ENCODE measurements at regions not wholly inside any gene's neighbourhood (a gene's known extent, or its start where the extent isn't known, plus 50 kb on each side); places are given as distances from the start of the nearest gene placed in this dataset.
A peak's percentile ranks its signal among the peaks of the same experiment; 100 is the strongest.
"Not testable (repeated sequence)": the region's sequence is repeated elsewhere in the genome, so short reads cannot be mapped to it uniquely, and the experiment has no call there.

GRCh38 chr5:109989994-109990722 lies 300.4 kb downstream of the MAN2A1 start:
- H3K9ac ChIP-seq (ENCODE audit: low read depth, low read length) = no peak overlapping the region
- H3K4me1 ChIP-seq (ENCODE audit: control insufficient read depth, insufficient read depth, low read length) = no peaks in the 10 kb centered on the region
- no peaks in the 10 kb centered on the region for H3K27me3 ChIP-seq (ENCODE audit: control insufficient read depth, insufficient read depth, low read length)
- H3K27ac ChIP-seq (ENCODE audit: low read depth, low read length) = no peak overlapping the region
- H3K9me3 ChIP-seq (ENCODE audit: control insufficient read depth, insufficient read depth, low read length) = no peaks in the 10 kb centered on the region
- no peaks in the 10 kb centered on the region for H3K36me3 ChIP-seq (ENCODE audit: control insufficient read depth, insufficient read depth, low read length)
- no peak overlapping the region for H3K4me3 ChIP-seq (ENCODE audit: low read depth, low read length)

GRCh38 chr5:109990723-109991359 lies 301.1 kb downstream of the MAN2A1 start:
- H3K9me3 ChIP-seq (ENCODE audit: control insufficient read depth, insufficient read depth, low read length) = no peaks in the 10 kb centered on the region
- no peaks in the 10 kb centered on the region for H3K27me3 ChIP-seq (ENCODE audit: control insufficient read depth, insufficient read depth, low read length)
- H3K9ac ChIP-seq (ENCODE audit: low read depth, low read length) = no peak overlapping the region
- H3K4me1 ChIP-seq (ENCODE audit: control insufficient read depth, insufficient read depth, low read length) = peaks cover 3% of the 10 kb centered on the region; the same call in 1 of the 2 replicates
- no peak overlapping the region for H3K27ac ChIP-seq (ENCODE audit: low read depth, low read length)
- H3K4me3 ChIP-seq (ENCODE audit: low read depth, low read length) = no peak overlapping the region
- H3K36me3 ChIP-seq (ENCODE audit: control insufficient read depth, insufficient read depth, low read length) = no peaks in the 10 kb centered on the region

- no peaks in the 10 kb centered on the region for H3K36me3 ChIP-seq (ENCODE audit: control insufficient read depth, insufficient read depth, low read length)
- no peaks in the 10 kb centered on the region for H3K9me3 ChIP-seq (ENCODE audit: control insufficient read depth, insufficient read depth, low read length)
- no peak overlapping the region for H3K27ac ChIP-seq (ENCODE audit: low read depth, low read length)
- H3K9ac ChIP-seq (ENCODE audit: low read depth, low read length) = no peak overlapping the region
- no peak overlapping the region for H3K4me3 ChIP-seq (ENCODE audit: low read depth, low read length)
- H3K27me3 ChIP-seq (ENCODE audit: control insufficient read depth, insufficient read depth, low read length) = no peaks in the 10 kb centered on the region
- peaks cover 19% of the 10 kb centered on the region for H3K4me1 ChIP-seq (ENCODE audit: control insufficient read depth, insufficient read depth, low read length)
These were observed 302.7 kb downstream of the MAN2A1 start for GRCh38 chr5:109992264-109992915.

- Histone ChIP-seq H3K9ac (ENCODE audit: low read depth, low read length) (no peak overlapping the region), H3K27me3 (ENCODE audit: control insufficient read depth, insufficient read depth, low read length) (no peaks in the 10 kb centered on the region), H3K36me3 (ENCODE audit: control insufficient read depth, insufficient read depth, low read length) (no peaks in the 10 kb centered on the region), H3K27ac (ENCODE audit: low read depth, low read length) (no peak overlapping the region), H3K4me1 (ENCODE audit: control insufficient read depth, insufficient read depth, low read length) (peaks cover 36% of the 10 kb centered on the region), H3K9me3 (ENCODE audit: control insufficient read depth, insufficient read depth, low read length) (no peaks in the 10 kb centered on the region), H3K4me3 (ENCODE audit: low read depth, low read length) (no peak overlapping the region)
These were observed 304.4 kb downstream of the MAN2A1 start for GRCh38 chr5:109994135-109994534.

DNA sequence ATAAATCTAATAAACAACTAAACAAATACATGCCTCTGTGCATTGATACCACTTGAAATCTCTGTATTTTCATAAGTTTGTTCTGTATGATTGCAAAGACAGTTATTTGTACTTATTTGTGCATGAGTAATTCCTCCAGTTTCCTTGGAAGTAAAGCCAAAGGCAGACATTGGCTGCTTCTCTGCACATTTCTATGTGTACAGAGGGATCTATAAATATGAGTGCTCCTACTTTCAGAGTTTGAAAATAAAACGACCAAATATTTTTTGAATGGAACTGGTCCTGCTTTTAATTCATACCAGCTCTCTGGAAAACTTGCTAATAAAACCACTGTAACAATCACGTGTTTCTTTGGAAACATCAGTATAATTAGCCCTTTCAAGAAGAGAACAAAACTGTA lies 306.5 kb downstream of the MAN2A1 start:
- Histone ChIP-seq H3K9me3 (ENCODE audit: control insufficient read depth, insufficient read depth, low read length) (no peaks in the 10 kb centered on the region), H3K9ac (ENCODE audit: low read depth, low read length) (no peak overlapping the region), H3K27ac (ENCODE audit: low read depth, low read length) (no peak overlapping the region), H3K4me3 (ENCODE audit: low read depth, low read length) (no peak overlapping the region), H3K4me1 (ENCODE audit: control insufficient read depth, insufficient read depth, low read length) (peaks cover 44% of the 10 kb centered on the region), H3K27me3 (ENCODE audit: control insufficient read depth, insufficient read depth, low read length) (no peaks in the 10 kb centered on the region), H3K36me3 (ENCODE audit: control insufficient read depth, insufficient read depth, low read length) (no peaks in the 10 kb centered on the region)

- Histone ChIP-seq H3K9ac (ENCODE audit: low read depth, low read length) (no peak overlapping the region), H3K36me3 (ENCODE audit: control insufficient read depth, insufficient read depth, low read length) (no peaks in the 10 kb centered on the region), H3K4me1 (ENCODE audit: control insufficient read depth, insufficient read depth, low read length) (peaks cover 44% of the 10 kb centered on the region), H3K9me3 (ENCODE audit: control insufficient read depth, insufficient read depth, low read length) (no peaks in the 10 kb centered on the region), H3K27me3 (ENCODE audit: control insufficient read depth, insufficient read depth, low read length) (no peaks in the 10 kb centered on the region), H3K4me3 (ENCODE audit: low read depth, low read length) (no peak overlapping the region), H3K27ac (ENCODE audit: low read depth, low read length) (peak overlapping the region; percentile 67)
These were observed 307.4 kb downstream of the MAN2A1 start for GRCh38 chr5:109997161-109997560.

DNA sequence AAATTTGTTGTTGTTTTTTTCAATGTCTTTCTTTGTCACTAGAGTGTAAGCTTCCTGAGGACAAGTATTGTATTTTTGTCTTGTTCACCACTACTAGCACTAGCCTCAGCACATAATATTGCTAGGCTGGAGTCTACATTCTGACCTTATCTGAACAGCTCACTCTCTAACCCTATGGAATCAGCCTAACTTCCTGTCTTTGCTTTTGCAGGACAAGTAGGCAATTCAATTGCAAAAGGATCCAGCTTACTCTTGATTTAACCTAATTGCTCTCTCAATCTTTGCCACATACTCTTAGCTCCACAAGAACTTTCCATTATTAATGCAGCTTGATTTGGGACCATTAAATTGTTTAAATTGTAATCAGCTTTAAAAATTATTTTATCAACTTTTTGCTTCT lies 308.5 kb downstream of the MAN2A1 start:
- no peaks in the 10 kb centered on the region for H3K27me3 ChIP-seq (ENCODE audit: control insufficient read depth, insufficient read depth, low read length)
- peaks cover 44% of the 10 kb centered on the region for H3K4me1 ChIP-seq (ENCODE audit: control insufficient read depth, insufficient read depth, low read length)
- H3K36me3 ChIP-seq (ENCODE audit: control insufficient read depth, insufficient read depth, low read length) = no peaks in the 10 kb centered on the region
- H3K9ac ChIP-seq (ENCODE audit: low read depth, low read length) = no peak overlapping the region
- no peak overlapping the region for H3K27ac ChIP-seq (ENCODE audit: low read depth, low read length)
- 0 out of 2 replicates have a peak overlapping the region, but pooled peaks have one; percentile 1 for H3K4me3 ChIP-seq (ENCODE audit: low read depth, low read length)
- H3K9me3 ChIP-seq (ENCODE audit: control insufficient read depth, insufficient read depth, low read length) = no peaks in the 10 kb centered on the region

DNA sequence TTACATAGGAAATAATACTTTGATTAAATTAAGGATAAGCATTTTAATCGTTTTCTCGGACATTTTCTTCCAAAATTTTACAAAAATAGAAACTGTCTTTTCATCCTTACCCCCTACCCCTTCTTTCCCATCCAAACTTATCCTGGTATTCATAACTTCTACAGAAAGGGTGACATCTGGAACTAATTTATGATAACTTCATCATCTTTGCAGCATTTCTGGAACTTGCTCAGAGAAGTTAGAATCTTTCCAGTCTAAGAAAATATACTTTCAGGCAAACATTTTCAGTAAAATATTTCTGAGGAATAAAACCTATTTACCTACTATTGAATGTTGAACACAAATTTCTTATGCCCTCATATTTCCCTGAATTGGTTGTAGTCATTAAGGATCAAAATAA lies 309.0 kb downstream of the MAN2A1 start:
- H3K36me3 ChIP-seq (ENCODE audit: control insufficient read depth, insufficient read depth, low read length) = no peaks in the 10 kb centered on the region
- H3K27ac ChIP-seq (ENCODE audit: low read depth, low read length) = no peak overlapping the region
- H3K9me3 ChIP-seq (ENCODE audit: control insufficient read depth, insufficient read depth, low read length) = no peaks in the 10 kb centered on the region
- peaks cover 44% of the 10 kb centered on the region for H3K4me1 ChIP-seq (ENCODE audit: control insufficient read depth, insufficient read depth, low read length)
- H3K4me3 ChIP-seq (ENCODE audit: low read depth, low read length) = no peak overlapping the region
- H3K9ac ChIP-seq (ENCODE audit: low read depth, low read length) = no peak overlapping the region
- no peaks in the 10 kb centered on the region for H3K27me3 ChIP-seq (ENCODE audit: control insufficient read depth, insufficient read depth, low read length)

DNA sequence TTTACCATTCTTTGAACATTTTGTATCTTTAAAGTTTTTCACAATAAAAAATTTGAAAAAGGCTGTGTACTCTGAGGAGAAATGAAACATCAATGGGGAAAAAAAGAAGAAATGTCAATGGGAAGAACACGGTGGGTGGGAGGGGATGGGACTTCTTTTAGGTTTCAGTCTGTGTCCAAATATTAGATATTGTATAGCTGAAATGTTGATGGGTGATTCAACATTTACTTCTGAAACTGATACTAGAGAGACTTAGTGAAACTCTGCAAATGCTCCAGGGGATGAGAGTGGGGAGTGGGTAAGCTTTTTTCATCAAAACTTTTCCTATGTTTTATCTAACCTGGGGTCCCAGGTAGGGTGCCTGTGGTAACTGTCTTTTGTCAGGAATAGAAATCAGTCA lies 311.9 kb downstream of the MAN2A1 start:
- Histone ChIP-seq H3K9me3 (ENCODE audit: control insufficient read depth, insufficient read depth, low read length) (no peaks in the 10 kb centered on the region), H3K4me3 (ENCODE audit: low read depth, low read length) (no peak overlapping the region), H3K27ac (ENCODE audit: low read depth, low read length) (no peak overlapping the region), H3K4me1 (ENCODE audit: control insufficient read depth, insufficient read depth, low read length) (peaks cover 33% of the 10 kb centered on the region), H3K27me3 (ENCODE audit: control insufficient read depth, insufficient read depth, low read length) (no peaks in the 10 kb centered on the region), H3K9ac (ENCODE audit: low read depth, low read length) (no peak overlapping the region), H3K36me3 (ENCODE audit: control insufficient read depth, insufficient read depth, low read length) (no peaks in the 10 kb centered on the region)

DNA sequence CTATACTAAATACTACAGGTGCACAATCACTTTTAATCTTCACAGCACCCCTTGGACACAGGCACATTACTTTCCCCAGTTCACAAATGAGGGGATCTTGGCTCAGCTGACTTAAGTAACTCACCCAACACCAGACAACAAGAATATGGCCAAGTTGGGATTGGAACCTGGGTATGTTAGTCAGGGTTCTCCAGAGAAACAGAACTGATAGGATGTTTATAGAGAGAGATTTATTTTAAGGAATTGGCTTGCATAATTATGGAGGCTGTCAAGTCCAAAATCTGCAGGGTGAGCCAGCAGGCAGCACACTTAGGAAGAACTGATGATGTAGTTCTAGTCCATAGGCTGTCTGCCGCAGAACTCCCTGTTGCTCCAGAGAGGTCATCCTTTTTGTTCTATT lies 312.9 kb downstream of the MAN2A1 start:
- no peak overlapping the region for H3K9ac ChIP-seq (ENCODE audit: low read depth, low read length)
- no peaks in the 10 kb centered on the region for H3K27me3 ChIP-seq (ENCODE audit: control insufficient read depth, insufficient read depth, low read length)
- peaks cover 23% of the 10 kb centered on the region for H3K4me1 ChIP-seq (ENCODE audit: control insufficient read depth, insufficient read depth, low read length)
- no peaks in the 10 kb centered on the region for H3K36me3 ChIP-seq (ENCODE audit: control insufficient read depth, insufficient read depth, low read length)
- no peak overlapping the region for H3K4me3 ChIP-seq (ENCODE audit: low read depth, low read length)
- no peak overlapping the region for H3K27ac ChIP-seq (ENCODE audit: low read depth, low read length)
- H3K9me3 ChIP-seq (ENCODE audit: control insufficient read depth, insufficient read depth, low read length) = no peaks in the 10 kb centered on the region

GRCh38 chr5:110005907-110006562 lies 316.3 kb downstream of the MAN2A1 start:
- not testable (repeated sequence) for H3K27me3 ChIP-seq (ENCODE audit: control insufficient read depth, insufficient read depth, low read length); H3K9ac ChIP-seq (ENCODE audit: low read depth, low read length); H3K27ac ChIP-seq (ENCODE audit: low read depth, low read length); H3K9me3 ChIP-seq (ENCODE audit: control insufficient read depth, insufficient read depth, low read length); H3K4me1 ChIP-seq (ENCODE audit: control insufficient read depth, insufficient read depth, low read length); H3K4me3 ChIP-seq (ENCODE audit: low read depth, low read length); H3K36me3 ChIP-seq (ENCODE audit: control insufficient read depth, insufficient read depth, low read length)

All from HUES48 (cell line).